H9 (cell line): ENCODE measurements at regions not wholly inside any gene's neighbourhood (a gene's known extent, or its start where the extent isn't known, plus 50 kb on each side); places are given as distances from the start of the nearest gene placed in this dataset.

Source experiments
- DNase-seq: peaks from one replicate; pipeline ENCODE4 v3.0.0-alpha.2; 2017
- H2AFZ ChIP-seq: one replicate; pipeline ENCODE4 v1.6.1; 2013; ENCODE audit warnings: mild to moderate bottlenecking, low read length, control low read depth, moderate library complexity
- H2AK5ac ChIP-seq: 2 replicates; pipeline ENCODE4 v1.6.1; 2013; ENCODE audit warnings: low read length, control low read depth, mixed read lengths; ENCODE audit not compliant: insufficient read length
- H2BK120ac ChIP-seq: one replicate; pipeline ENCODE4 v1.6.1; 2013; ENCODE audit warnings: low read depth, mild to moderate bottlenecking, low read length, control low read depth, inconsistent platforms; ENCODE audit not compliant: poor library complexity, severe bottlenecking
- H2BK12ac ChIP-seq: 2 replicates; pipeline ENCODE4 v1.6.1; 2013; ENCODE audit warnings: low read length, control low read depth, mixed read lengths, low read depth; ENCODE audit not compliant: insufficient read length
- H2BK15ac ChIP-seq: 2 replicates; pipeline ENCODE4 v1.6.1; 2013; ENCODE audit warnings: low read depth, low read length, control low read depth
- H2BK20ac ChIP-seq: one replicate; pipeline ENCODE4 v1.6.1; 2013; ENCODE audit warnings: low read depth, mild to moderate bottlenecking, low read length, control low read depth, inconsistent platforms; ENCODE audit not compliant: poor library complexity, severe bottlenecking
- H2BK5ac ChIP-seq: 2 replicates; pipeline ENCODE4 v1.6.1; 2013; ENCODE audit warnings: low read length, control low read depth, mixed read lengths; ENCODE audit not compliant: insufficient read length
- H3K14ac ChIP-seq: 2 replicates; pipeline ENCODE4 v1.6.1; 2013; ENCODE audit warnings: low read length, control low read depth; ENCODE audit not compliant: insufficient read depth
- H3K18ac ChIP-seq: 2 replicates; pipeline ENCODE4 v1.6.1; 2013; ENCODE audit warnings: low read depth, mild to moderate bottlenecking, mixed read lengths, low read length, control low read depth; ENCODE audit not compliant: insufficient read length
- H3K23ac ChIP-seq: 2 replicates; pipeline ENCODE4 v1.6.1; 2013; ENCODE audit warnings: low read length, control low read depth, mixed read lengths, low read depth; ENCODE audit not compliant: insufficient read length
- H3K23me2 ChIP-seq: 2 replicates; pipeline ENCODE4 v1.6.1; 2013; ENCODE audit warnings: low read depth, mild to moderate bottlenecking, mixed read lengths, low read length, control low read depth; ENCODE audit not compliant: insufficient read length, poor library complexity, severe bottlenecking
- H3K27ac ChIP-seq: 2 replicates; pipeline ENCODE4 v1.5.1; 2013; ENCODE audit warnings: low read length, control low read depth, mixed read lengths, low read depth; ENCODE audit not compliant: insufficient read length
- H3K27me3 ChIP-seq: 2 replicates; pipeline ENCODE4 v1.6.1; 2013; ENCODE audit warnings: low read length, control low read depth, inconsistent platforms; ENCODE audit not compliant: insufficient read depth
- H3K4ac ChIP-seq: 2 replicates; pipeline ENCODE4 v1.6.1; 2013; ENCODE audit warnings: low read depth, mild to moderate bottlenecking, control low read depth, inconsistent platforms, low read length, moderate library complexity
- H3K4me1 ChIP-seq: 2 replicates; pipeline ENCODE4 v1.6.1; 2013; ENCODE audit warnings: low read length, control low read depth, inconsistent platforms; ENCODE audit not compliant: insufficient read depth
- H3K4me2 ChIP-seq: 2 replicates; pipeline ENCODE4 v1.6.1; 2013; ENCODE audit warnings: low read length, control low read depth, mixed read lengths; ENCODE audit not compliant: insufficient read length, insufficient read depth
- H3K56ac ChIP-seq: 2 replicates; pipeline ENCODE4 v1.6.1; 2013; ENCODE audit warnings: low read depth, mild to moderate bottlenecking, mixed read lengths, low read length, control low read depth; ENCODE audit not compliant: insufficient read length
- H3K79me1 ChIP-seq: 2 replicates; pipeline ENCODE4 v1.6.1; 2013; ENCODE audit warnings: low read depth, mild to moderate bottlenecking, moderate library complexity, low read length, control low read depth, inconsistent platforms; ENCODE audit not compliant: insufficient read depth, poor library complexity, severe bottlenecking
- H3K79me2 ChIP-seq: 2 replicates; pipeline ENCODE4 v1.6.1; 2013; ENCODE audit warnings: low read length, control low read depth, inconsistent platforms; ENCODE audit not compliant: insufficient read depth
- H3K9ac ChIP-seq: 2 replicates; pipeline ENCODE4 v1.6.1; 2013; ENCODE audit warnings: low read length, control low read depth, mixed read lengths; ENCODE audit not compliant: insufficient read length; ENCODE audit errors: extremely low read depth
- H3K9me3 ChIP-seq: one replicate; pipeline ENCODE4 v1.6.1; 2013; ENCODE audit warnings: low read depth, low read length, inconsistent platforms; ENCODE audit not compliant: control insufficient read depth
- H3T11ph ChIP-seq: one replicate; pipeline ENCODE4 v1.6.1; 2013; ENCODE audit warnings: mild to moderate bottlenecking, low read length, control low read depth, inconsistent platforms
- H4K20me1 ChIP-seq: one replicate; pipeline ENCODE4 v1.6.1; 2013; ENCODE audit not compliant: control insufficient read depth, insufficient read length, insufficient read depth
- H4K5ac ChIP-seq: 2 replicates; pipeline ENCODE4 v1.6.1; 2013; ENCODE audit warnings: low read depth, mild to moderate bottlenecking, mixed read lengths, low read length, control low read depth; ENCODE audit not compliant: insufficient read length
- H4K8ac ChIP-seq: replicated peaks from 2 replicates; pipeline ENCODE4 v1.6.1; 2013; ENCODE audit warnings: low read length, control low read depth, mixed read lengths, low read depth; ENCODE audit not compliant: insufficient read length
- H4K91ac ChIP-seq: 2 replicates; pipeline ENCODE4 v1.6.1; 2013; ENCODE audit warnings: low read depth, mild to moderate bottlenecking, moderate library complexity, mixed read lengths, low read length, control low read depth; ENCODE audit not compliant: insufficient read length
- H3K27ac Mint-ChIP-seq, 3 experiments: 2 replicates in 2 of 3; 3 replicates in 1 of 3; pipeline ENCODE4 v1.8.0; 2020 to 2021; ENCODE audit warnings: mixed read lengths in 3 of 3, mild to moderate bottlenecking in 1 of 3, moderate library complexity in 1 of 3
- H3K27me3 Mint-ChIP-seq: 2 replicates; pipeline ENCODE4 v1.8.0; 2021; ENCODE audit warnings: low read depth, mild to moderate bottlenecking, moderate library complexity, mixed read lengths
- H3K36me3 Mint-ChIP-seq, 3 experiments: 2 replicates in 2 of 3; 3 replicates in 1 of 3; pipeline ENCODE4 v1.8.0; 2020 to 2021; ENCODE audit warnings: low read depth in 3 of 3, mixed read lengths in 3 of 3; ENCODE audit not compliant: insufficient read depth in 1 of 3
- H3K4me1 Mint-ChIP-seq, 2 experiments: 2 replicates each; pipeline ENCODE4 v1.8.0; 2020; ENCODE audit warnings: mixed read lengths in 2 of 2
- H3K4me3 Mint-ChIP-seq, 2 experiments: 2 replicates in 1 of 2; 3 replicates in 1 of 2; pipeline ENCODE4 v1.8.0; 2020 to 2021; ENCODE audit warnings: mild to moderate bottlenecking in 2 of 2, mixed read lengths in 2 of 2, moderate library complexity in 1 of 2
- H3K9me3 Mint-ChIP-seq, 2 experiments: 2 replicates in 1 of 2; 3 replicates in 1 of 2; pipeline ENCODE4 v1.8.0; 2020; ENCODE audit warnings: mild to moderate bottlenecking in 2 of 2, mixed read lengths in 2 of 2, moderate library complexity in 1 of 2
- WGBS: extraction: QIAGEN DNeasy Blood & Tissue Kit; methylation state at CpG from one replicate; pipeline ENCODE4 v1.1.7; 2013; ENCODE audit warnings: missing lambda C conversion rate, low lambda C conversion rate, mixed read lengths; ENCODE audit not compliant: insufficient read length; ENCODE audit errors: extremely low coverage; 5-methylcytosine and 5-hydroxymethylcytosine counted together
- TF ChIP-seq, protein P1 (sequence below): fragments of 200-600 bp; sonication (generic); conservative IDR thresholded peaks from 3 replicates; pipeline ENCODE4 v1.8.0; 2021; ENCODE audit warnings: antibody characterized with exemption, mild to moderate bottlenecking

- H3K4ac ChIP-seq = no peak overlapping the region
- H2BK15ac ChIP-seq = no peak overlapping the region
- H3T11ph ChIP-seq = no peak overlapping the region
- H4K5ac ChIP-seq = no peak overlapping the region
- H3K4me2 ChIP-seq = no peak overlapping the region
- H2BK20ac ChIP-seq = no peak overlapping the region
- H3K36me3 Mint-ChIP-seq = no peaks in the 10 kb centered on the region
- H3K9ac ChIP-seq = no peak overlapping the region
- H3K23me2 ChIP-seq = no peaks in the 10 kb centered on the region
- DNase-seq = no peak
- no peak overlapping the region for H3K23ac ChIP-seq
- no peak overlapping the region for H3K27ac ChIP-seq
- H2AFZ ChIP-seq = no peak overlapping the region
- no peak overlapping the region for H3K56ac ChIP-seq
- H3K14ac ChIP-seq = no peak overlapping the region
- H4K20me1 ChIP-seq = no peaks in the 10 kb centered on the region
- H3K9me3 Mint-ChIP-seq = no peaks in the 10 kb centered on the region
- no peak overlapping the region for H4K8ac ChIP-seq
- H3K4me3 Mint-ChIP-seq = no peak overlapping the region
- TF ChIP-seq, protein P1, sequence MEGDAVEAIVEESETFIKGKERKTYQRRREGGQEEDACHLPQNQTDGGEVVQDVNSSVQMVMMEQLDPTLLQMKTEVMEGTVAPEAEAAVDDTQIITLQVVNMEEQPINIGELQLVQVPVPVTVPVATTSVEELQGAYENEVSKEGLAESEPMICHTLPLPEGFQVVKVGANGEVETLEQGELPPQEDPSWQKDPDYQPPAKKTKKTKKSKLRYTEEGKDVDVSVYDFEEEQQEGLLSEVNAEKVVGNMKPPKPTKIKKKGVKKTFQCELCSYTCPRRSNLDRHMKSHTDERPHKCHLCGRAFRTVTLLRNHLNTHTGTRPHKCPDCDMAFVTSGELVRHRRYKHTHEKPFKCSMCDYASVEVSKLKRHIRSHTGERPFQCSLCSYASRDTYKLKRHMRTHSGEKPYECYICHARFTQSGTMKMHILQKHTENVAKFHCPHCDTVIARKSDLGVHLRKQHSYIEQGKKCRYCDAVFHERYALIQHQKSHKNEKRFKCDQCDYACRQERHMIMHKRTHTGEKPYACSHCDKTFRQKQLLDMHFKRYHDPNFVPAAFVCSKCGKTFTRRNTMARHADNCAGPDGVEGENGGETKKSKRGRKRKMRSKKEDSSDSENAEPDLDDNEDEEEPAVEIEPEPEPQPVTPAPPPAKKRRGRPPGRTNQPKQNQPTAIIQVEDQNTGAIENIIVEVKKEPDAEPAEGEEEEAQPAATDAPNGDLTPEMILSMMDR = no peak
- H2BK120ac ChIP-seq = no peak overlapping the region
- no peaks in the 10 kb centered on the region for H3K9me3 ChIP-seq
- peaks cover 0 to 3% of the 10 kb centered on the region in 2 experiments; a peak in 1 of 4 replicates for H3K4me1 Mint-ChIP-seq
- H4K91ac ChIP-seq = no peak overlapping the region
- H3K79me1 ChIP-seq = no peaks in the 10 kb centered on the region
- no peak overlapping the region for H3K18ac ChIP-seq
- WGBS = no CpG with 5 or more reads among the region's 1 CpG
- H3K27ac Mint-ChIP-seq = no peak overlapping the region
- H3K4me1 ChIP-seq = no peaks in the 10 kb centered on the region
- H2BK5ac ChIP-seq = no peak overlapping the region
- H3K27me3 ChIP-seq = no peaks in the 10 kb centered on the region
- no peak overlapping the region for H2AK5ac ChIP-seq
- no peaks in the 10 kb centered on the region for H3K27me3 Mint-ChIP-seq
- no peak overlapping the region for H2BK12ac ChIP-seq
- H3K79me2 ChIP-seq = no peaks in the 10 kb centered on the region
These were observed 189.0 kb upstream of the MEF2C start for GRCh38 chr5:89071941-89072331.
